H1 (cell line): ENCODE measurements at regions not wholly inside any gene's neighbourhood (a gene's known extent, or its start where the extent isn't known, plus 50 kb on each side); places are given as distances from the start of the nearest gene placed in this dataset.

Source experiments
- CTCF ChIA-PET: fragments of 300-600 bp; sonication (Branson Sonifier 250); formaldehyde crosslinking; loops from one replicate; lab custom pipeline; 2021; ENCODE audit not compliant: partially characterized antibody; lab: Charles Lee
- POLR2A ChIA-PET: fragments of 300-600 bp; sonication (Branson Sonifier 250); formaldehyde crosslinking; loops from one replicate; lab custom pipeline; 2021; ENCODE audit warnings: inconsistent platforms; ENCODE audit not compliant: partially characterized antibody; lab: Charles Lee
- DNase-seq, 2 experiments: peaks; one replicate each; pipeline versions ENCODE4 v3.0.0 to v3.0.0-alpha.2; 2010 to 2022; ENCODE audit warnings: low spot score in 2 of 2, low read depth in 1 of 2, mixed read lengths in 1 of 2
- FAIRE-seq: peaks from 2 replicates; lab custom pipeline; 2011; peaks lifted over from hg19 to GRCh38; lab: Jason Lieb, UNC
- H2AFZ ChIP-seq: 2 replicates; pipeline ENCODE4 v1.8.1; 2012; ENCODE audit warnings: low read length, inconsistent platforms
- H2AK5ac ChIP-seq: 2 replicates; pipeline ENCODE4 v1.6.1; 2013; ENCODE audit warnings: low read depth, low read length
- H2BK120ac ChIP-seq: replicated peaks from 2 replicates; pipeline ENCODE3; 2013; ENCODE audit warnings: low read depth, low read length, inconsistent platforms
- H2BK12ac ChIP-seq: 2 replicates; pipeline ENCODE4 v1.6.1; 2013; ENCODE audit warnings: low read depth, low read length
- H2BK15ac ChIP-seq: 2 replicates; pipeline ENCODE4 v1.6.1; 2013; ENCODE audit warnings: low read length
- H2BK20ac ChIP-seq: 2 replicates; pipeline ENCODE4 v1.6.1; 2013; ENCODE audit warnings: low read length
- H2BK5ac ChIP-seq: 2 replicates; pipeline ENCODE4 v1.6.1; 2013; ENCODE audit warnings: low read depth, low read length
- H3K14ac ChIP-seq: 2 replicates; pipeline ENCODE4 v1.6.1; 2013; ENCODE audit warnings: inconsistent platforms; ENCODE audit not compliant: insufficient read length
- H3K18ac ChIP-seq: 2 replicates; pipeline ENCODE4 v1.6.1; 2013; ENCODE audit warnings: low read length; ENCODE audit errors: extremely low read depth
- H3K23ac ChIP-seq: 2 replicates; pipeline ENCODE4 v1.6.1; 2013; ENCODE audit warnings: inconsistent platforms; ENCODE audit not compliant: insufficient read length
- H3K23me2 ChIP-seq: 2 replicates; pipeline ENCODE4 v1.6.1; 2013; ENCODE audit warnings: low read depth, low read length
- H3K27ac ChIP-seq: 2 replicates; pipeline ENCODE4 v1.6.1; 2011; ENCODE audit warnings: low read depth, low read length, inconsistent platforms
- H3K27me3 ChIP-seq, 4 experiments: replicated peaks in 1 of 4; 1 replicate in 1 of 4; 2 replicates in 3 of 4; pipeline versions ENCODE4 v1.6.1 to v1.8.1; 2011 to 2013; ENCODE audit warnings: low read length in 3 of 4, mild to moderate bottlenecking in 3 of 4, inconsistent platforms in 2 of 4, mixed read lengths in 2 of 4, moderate library complexity in 1 of 4; ENCODE audit not compliant: control insufficient read depth in 3 of 4, insufficient read depth in 3 of 4; ENCODE audit errors: extremely low read depth in 1 of 4
- H3K36me3 ChIP-seq, 4 experiments: 2 replicates each; pipeline versions ENCODE4 v1.6.1 to v1.8.1; 2011 to 2013; ENCODE audit warnings: mild to moderate bottlenecking in 4 of 4, low read length in 3 of 4, moderate library complexity in 2 of 4, control low read depth in 1 of 4, inconsistent platforms in 1 of 4; ENCODE audit not compliant: insufficient read depth in 4 of 4, control insufficient read depth in 2 of 4
- H3K4ac ChIP-seq: replicated peaks from 2 replicates; pipeline ENCODE3; 2013; ENCODE audit warnings: low read length, low read depth, mixed read lengths, inconsistent platforms; ENCODE audit not compliant: insufficient read length
- H3K4me1 ChIP-seq, 4 experiments: replicated peaks in 1 of 4; 1 replicate in 1 of 4; 2 replicates in 3 of 4; pipeline versions ENCODE4 v1.6.1 to v1.8.1; 2011 to 2013; ENCODE audit warnings: low read length in 3 of 4, inconsistent platforms in 2 of 4, mixed read lengths in 1 of 4; ENCODE audit not compliant: insufficient read depth in 4 of 4, control insufficient read depth in 3 of 4
- H3K4me2 ChIP-seq, 2 experiments: 2 replicates each; pipeline versions ENCODE4 v1.6.1 to v1.8.1; 2011 to 2013; ENCODE audit warnings: low read depth in 2 of 2, low read length in 2 of 2, control low read depth in 1 of 2, inconsistent platforms in 1 of 2, mild to moderate bottlenecking in 1 of 2; ENCODE audit not compliant: insufficient read depth in 1 of 2
- H3K4me3 ChIP-seq, 4 experiments: fragments of 200-600, 300-600 bp in 1 of 4; sonication (generic), shearing (Covaris generic), sonication (Bioruptor Twin) in 1 of 4; 2 replicates each; pipeline versions ENCODE4 v1.5.1 to v1.8.1; 2011 to 2016; ENCODE audit warnings: low read length in 4 of 4, low read depth in 3 of 4, control low read depth in 2 of 4, inconsistent platforms in 2 of 4, mild to moderate bottlenecking in 2 of 4, mixed read lengths in 1 of 4, moderate library complexity in 1 of 4; ENCODE audit not compliant: insufficient read depth in 2 of 4; ENCODE audit errors: extremely low read depth in 1 of 4
- H3K56ac ChIP-seq: replicated peaks from 2 replicates; pipeline ENCODE3; 2013; ENCODE audit warnings: low read depth, mild to moderate bottlenecking, mixed read lengths, low read length, inconsistent platforms; ENCODE audit not compliant: insufficient read length
- H3K79me1 ChIP-seq: 2 replicates; pipeline ENCODE4 v1.6.1; 2013; ENCODE audit warnings: low read depth, low read length, control low read depth
- H3K79me2 ChIP-seq, 2 experiments: 2 replicates each; pipeline versions ENCODE4 v1.6.1 to v1.8.1; 2012 to 2013; ENCODE audit warnings: low read length in 2 of 2, mild to moderate bottlenecking in 2 of 2, inconsistent platforms in 1 of 2; ENCODE audit not compliant: insufficient read depth in 2 of 2, control insufficient read depth in 1 of 2
- H3K9ac ChIP-seq, 4 experiments: replicated peaks in 1 of 4; 1 replicate in 1 of 4; 2 replicates in 3 of 4; pipeline versions ENCODE4 v1.6.1 to v1.8.1; 2011 to 2013; ENCODE audit warnings: low read depth in 3 of 4, low read length in 3 of 4, control low read depth in 2 of 4, mild to moderate bottlenecking in 2 of 4, moderate library complexity in 2 of 4, inconsistent platforms in 1 of 4; ENCODE audit errors: extremely low read depth in 1 of 4
- H3K9me3 ChIP-seq, 2 experiments: 2 replicates each; pipeline versions ENCODE4 v1.6.1 to v1.8.1; 2012 to 2013; ENCODE audit warnings: mild to moderate bottlenecking in 2 of 2, moderate library complexity in 2 of 2, control low read depth in 1 of 2, inconsistent platforms in 1 of 2, low read depth in 1 of 2, low read length in 1 of 2, mixed read lengths in 1 of 2; ENCODE audit not compliant: insufficient read depth in 2 of 2
- H4K20me1 ChIP-seq, 2 experiments: replicated peaks in 1 of 2; 2 replicates each; pipeline versions ENCODE3 to v1.8.1; 2011 to 2013; ENCODE audit warnings: inconsistent platforms in 2 of 2, low read length in 2 of 2, mild to moderate bottlenecking in 1 of 2; ENCODE audit not compliant: insufficient read depth in 2 of 2, control insufficient read depth in 1 of 2
- H4K5ac ChIP-seq: 2 replicates; pipeline ENCODE4 v1.6.1; 2013; ENCODE audit warnings: low read length, low read depth, mixed read lengths, inconsistent platforms; ENCODE audit not compliant: insufficient read length
- H4K8ac ChIP-seq: 2 replicates; pipeline ENCODE4 v1.8.0; 2013; ENCODE audit warnings: mild to moderate bottlenecking, moderate library complexity, low read length, inconsistent platforms; ENCODE audit not compliant: insufficient read depth; ENCODE audit errors: extremely low read depth
- H4K91ac ChIP-seq: replicated peaks from 2 replicates; pipeline ENCODE3; 2013; ENCODE audit warnings: low read length, mixed read lengths, inconsistent platforms; ENCODE audit not compliant: insufficient read length
- BACH1 ChIP-seq: IDR thresholded peaks from 2 replicates; pipeline ENCODE4 v1.6.1; 2012; ENCODE audit warnings: low read length, improper control_type of control experiment
- BRCA1 ChIP-seq: IDR thresholded peaks from 2 replicates; pipeline ENCODE4 v1.6.1; 2012; ENCODE audit warnings: low read depth, low read length, improper control_type of control experiment
- CBX8 ChIP-seq: fragments of 300-800, 300-1000 bp; sonication (generic); IDR thresholded peaks from 2 replicates; pipeline ENCODE4 v1.7.1; 2016; ENCODE audit warnings: low read depth, low read length, borderline replicate concordance
- CHD1 ChIP-seq: IDR thresholded peaks from 2 replicates; pipeline ENCODE4 v1.6.1; 2012; ENCODE audit warnings: low read depth, low read length, improper control_type of control experiment
- CREB1 ChIP-seq: IDR thresholded peaks from 2 replicates; pipeline ENCODE4 v1.6.1; 2012; ENCODE audit warnings: inconsistent platforms
- E2F6 ChIP-seq: IDR thresholded peaks from 2 replicates; pipeline ENCODE4 v1.6.1; 2012; ENCODE audit warnings: inconsistent platforms
- EZH2 ChIP-seq: fragments of 200-600 bp; sonication (generic); IDR thresholded peaks from 2 replicates; pipeline ENCODE4 v1.7.1; 2012; ENCODE audit warnings: low read depth, mild to moderate bottlenecking, moderate library complexity, low read length, inconsistent platforms; ENCODE audit not compliant: severe bottlenecking
- GTF2F1 ChIP-seq: IDR thresholded peaks from 2 replicates; pipeline ENCODE4 v1.6.1; 2012; ENCODE audit warnings: low read depth, low read length, improper control_type of control experiment, borderline replicate concordance
- HDAC2 ChIP-seq, 2 experiments: fragments of 300-600 bp in 1 of 2; sonication (generic) in 1 of 2; IDR thresholded peaks; 2 replicates each; pipeline ENCODE4 v1.6.1; 2011 to 2012; ENCODE audit warnings: low read depth in 2 of 2, low read length in 2 of 2, mild to moderate bottlenecking in 2 of 2, moderate library complexity in 2 of 2, borderline replicate concordance in 1 of 2, inconsistent platforms in 1 of 2
- KDM5A ChIP-seq: fragments of 200-600 bp; IDR thresholded peaks from 2 replicates; pipeline ENCODE4 v1.7.1; 2012; ENCODE audit warnings: mild to moderate bottlenecking, low read length, inconsistent platforms, mixed read lengths
- PHF8 ChIP-seq: fragments of 200-600 bp; sonication (generic); conservative IDR thresholded peaks from 2 replicates; pipeline ENCODE4 v1.7.1; 2012; ENCODE audit warnings: low read depth, mild to moderate bottlenecking, inconsistent platforms, low read length, moderate library complexity
- TBP ChIP-seq: IDR thresholded peaks from 2 replicates; pipeline ENCODE4 v1.6.1; 2011; ENCODE audit warnings: low read depth, low read length, improper control_type of control experiment
- USF2 ChIP-seq: IDR thresholded peaks from 2 replicates; pipeline ENCODE4 v1.6.1; 2011; ENCODE audit warnings: low read length, improper control_type of control experiment
- ZNF274 ChIP-seq: IDR thresholded peaks from 2 replicates; pipeline ENCODE4 v1.7.0; 2012; ENCODE audit warnings: low read length, borderline replicate concordance; ENCODE audit errors: extremely low read depth
- WGBS, 2 experiments: shearing (Covaris generic) in 1 of 2; methylation state at CpG; one replicate each; pipeline versions ENCODE4 v1.1.6 to v1.1.7; 2013 to 2015; ENCODE audit warnings: low lambda C conversion rate in 2 of 2, mixed read lengths in 2 of 2, inconsistent platforms in 1 of 2, low coverage in 1 of 2, missing lambda C conversion rate in 1 of 2; ENCODE audit not compliant: insufficient replicate concordance in 2 of 2, insufficient coverage in 1 of 2, insufficient read length in 1 of 2; ENCODE audit errors: extremely low coverage in 1 of 2, missing lambda C conversion rate in 1 of 2; 5-methylcytosine and 5-hydroxymethylcytosine counted together

GRCh38 chr3:107216229-107216628 is 161.0 kb upstream of the CCDC54 start:
- Histone ChIP-seq H3K18ac (no peak overlapping the region), H4K91ac (no peak overlapping the region), H3K23me2 (no peaks in the 10 kb centered on the region), H4K8ac (no peak overlapping the region), H3K79me2 (no peaks in the 10 kb centered on the region), H2BK12ac (no peak overlapping the region), H3K27ac (no peak overlapping the region), H3K4me3 (no peak overlapping the region), H3K9ac (no peak overlapping the region), H3K56ac (no peak overlapping the region), H2AK5ac (no peak overlapping the region), H2BK15ac (no peak overlapping the region), H2BK120ac (no peak overlapping the region), H3K79me1 (no peaks in the 10 kb centered on the region), H2AFZ (no peak overlapping the region), H2BK5ac (no peak overlapping the region), H3K27me3 (no peaks in the 10 kb centered on the region), H3K4me2 (no peak overlapping the region), H4K5ac (no peak overlapping the region), H4K20me1 (no peaks in the 10 kb centered on the region), H3K36me3 (no peaks in the 10 kb centered on the region), H2BK20ac (no peak overlapping the region), H3K4ac (no peak overlapping the region), H3K4me1 (no peaks in the 10 kb centered on the region), H3K9me3 (no peaks in the 10 kb centered on the region), H3K14ac (no peak overlapping the region), H3K23ac (no peak overlapping the region)
- 85% methylated on average over 5 of the region's 5 CpGs; no CpG with 5 or more reads in 1 of the 2 experiments for WGBS, 2 experiments
- no peak for FAIRE-seq
- ChIA-PET POLR2A (no interaction called here), CTCF (interaction anchor here (2.8 kb wide), 1 partner anchor 20 kb away, joined by 7 read pairs; no protein-coding TSS in a partner anchor)
- TF ChIP-seq PHF8 (no peak), EZH2 (no peak), KDM5A (no peak), GTF2F1 (no peak), CREB1 (no peak), BRCA1 (no peak), E2F6 (no peak), BACH1 (no peak), TBP (no peak), HDAC2 (IDR thresholded peaks at IDR 0.05; ENCODE audit: borderline replicate concordance in 1 of 2, low read depth in 2 of 2, low read length in 2 of 2) (no peak), CBX8 (no peak), CHD1 (no peak), USF2 (no peak), ZNF274 (no peak)
- no peak for DNase-seq
